ENCODE measurements at regions not wholly inside any gene's neighbourhood (a gene's known extent, or its start where the extent isn't known, plus 50 kb on each side); places are given as distances from the start of the nearest gene placed in this dataset.

DNA sequence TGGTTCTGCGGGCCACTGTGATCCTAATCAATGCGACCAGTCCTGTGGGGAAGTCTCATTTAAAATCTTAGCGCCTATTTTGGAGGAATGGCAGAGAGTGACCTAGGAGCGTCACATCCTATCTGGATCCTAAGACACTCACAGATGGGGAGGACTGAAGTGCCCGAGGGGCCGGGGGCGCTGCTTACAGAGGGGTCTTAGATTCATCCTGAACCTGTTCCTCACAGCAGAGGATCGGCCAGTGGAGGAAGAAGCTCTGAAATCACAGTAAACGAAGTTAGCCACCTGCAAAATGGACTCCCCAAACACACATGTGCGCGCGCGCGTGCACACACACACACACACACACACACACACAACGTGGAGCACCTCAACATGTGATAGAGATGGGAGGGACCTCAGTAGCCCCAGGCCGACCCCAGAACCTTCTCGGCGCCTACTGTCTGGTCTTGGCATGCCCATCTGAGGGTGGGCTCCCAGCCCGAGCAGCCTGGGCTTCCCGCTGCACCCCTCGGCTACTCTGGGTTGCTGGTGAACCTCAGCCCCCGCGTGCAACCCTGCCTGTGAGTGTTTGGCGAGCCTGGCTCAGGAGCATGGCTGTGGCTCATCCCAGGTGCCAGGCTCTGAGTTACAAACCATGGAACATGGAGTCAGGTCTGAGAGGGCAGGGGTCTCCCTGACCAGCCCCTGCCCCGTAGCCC lies 613.3 kb downstream of the TBC1D22A start:
- Histone ChIP-seq H3K36me3 (ENCODE audit: low read depth) (no peaks in the 10 kb centered on the region), H3K9me3 (ENCODE audit: severe bottlenecking) (no peaks in the 10 kb centered on the region), H3K27ac (ENCODE audit: poor library complexity, severe bottlenecking) (no peak overlapping the region), H3K27me3 (ENCODE audit: insufficient read depth, poor library complexity, severe bottlenecking) (no peaks in the 10 kb centered on the region), H3K4me1 (ENCODE audit: insufficient read depth, poor library complexity, severe bottlenecking) (no peaks in the 10 kb centered on the region), H3K4me3 (ENCODE audit: severe bottlenecking) (no peak overlapping the region)
- no peak for ATAC-seq (ENCODE audit: low read depth)
- DNase-seq (ENCODE audit: low spot score): peak; percentile 46
- TF ChIP-seq, protein P1, sequence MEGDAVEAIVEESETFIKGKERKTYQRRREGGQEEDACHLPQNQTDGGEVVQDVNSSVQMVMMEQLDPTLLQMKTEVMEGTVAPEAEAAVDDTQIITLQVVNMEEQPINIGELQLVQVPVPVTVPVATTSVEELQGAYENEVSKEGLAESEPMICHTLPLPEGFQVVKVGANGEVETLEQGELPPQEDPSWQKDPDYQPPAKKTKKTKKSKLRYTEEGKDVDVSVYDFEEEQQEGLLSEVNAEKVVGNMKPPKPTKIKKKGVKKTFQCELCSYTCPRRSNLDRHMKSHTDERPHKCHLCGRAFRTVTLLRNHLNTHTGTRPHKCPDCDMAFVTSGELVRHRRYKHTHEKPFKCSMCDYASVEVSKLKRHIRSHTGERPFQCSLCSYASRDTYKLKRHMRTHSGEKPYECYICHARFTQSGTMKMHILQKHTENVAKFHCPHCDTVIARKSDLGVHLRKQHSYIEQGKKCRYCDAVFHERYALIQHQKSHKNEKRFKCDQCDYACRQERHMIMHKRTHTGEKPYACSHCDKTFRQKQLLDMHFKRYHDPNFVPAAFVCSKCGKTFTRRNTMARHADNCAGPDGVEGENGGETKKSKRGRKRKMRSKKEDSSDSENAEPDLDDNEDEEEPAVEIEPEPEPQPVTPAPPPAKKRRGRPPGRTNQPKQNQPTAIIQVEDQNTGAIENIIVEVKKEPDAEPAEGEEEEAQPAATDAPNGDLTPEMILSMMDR (IDR thresholded peaks at IDR 0.05; ENCODE audit: poor library complexity, severe bottlenecking): no peak

DNA sequence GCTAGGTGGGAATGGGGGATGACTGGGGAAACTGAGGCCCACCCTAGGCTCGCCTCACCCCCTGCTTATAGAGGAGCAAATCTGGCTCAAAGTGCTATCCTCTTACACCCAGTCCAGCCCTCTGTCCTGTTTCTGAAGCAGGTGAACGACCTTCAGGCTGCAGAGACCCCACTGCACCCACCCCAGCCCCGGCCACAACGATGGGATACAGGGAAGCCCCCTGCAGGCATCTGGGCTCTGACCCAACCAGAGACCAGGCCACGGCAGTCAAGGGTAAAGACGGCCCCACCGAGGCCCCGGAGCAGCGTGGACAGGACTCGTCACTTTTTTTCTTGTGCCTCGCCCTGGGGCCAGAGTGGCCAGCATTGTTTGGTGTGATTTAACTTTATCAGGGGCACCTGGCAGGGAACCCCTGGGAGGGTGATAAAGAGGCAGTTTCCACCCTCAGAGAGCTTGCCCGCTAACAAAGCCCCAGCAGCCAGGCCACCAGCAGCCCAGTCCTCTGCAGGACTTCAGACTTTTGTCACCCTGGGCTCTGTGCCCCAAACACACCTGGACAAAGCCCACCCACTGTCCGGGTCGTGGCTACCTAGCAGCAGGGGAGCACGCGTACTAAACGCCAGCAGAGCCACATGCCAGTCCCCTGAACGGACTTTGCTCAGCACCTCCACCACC lies 612.6 kb downstream of the TBC1D22A start:
- peak; percentile 45 for DNase-seq (ENCODE audit: low spot score)
- ATAC-seq (ENCODE audit: low read depth): no peak
- H3K4me1 ChIP-seq (ENCODE audit: insufficient read depth, poor library complexity, severe bottlenecking): no peaks in the 10 kb centered on the region
- no peaks in the 10 kb centered on the region for H3K9me3 ChIP-seq (ENCODE audit: severe bottlenecking)
- H3K27ac ChIP-seq (ENCODE audit: poor library complexity, severe bottlenecking): no peak overlapping the region
- no peaks in the 10 kb centered on the region for H3K36me3 ChIP-seq (ENCODE audit: low read depth)
- TF ChIP-seq, protein P1 (IDR thresholded peaks at IDR 0.05; ENCODE audit: poor library complexity, severe bottlenecking): no peak
- H3K4me3 ChIP-seq (ENCODE audit: severe bottlenecking): no peak overlapping the region
- H3K27me3 ChIP-seq (ENCODE audit: insufficient read depth, poor library complexity, severe bottlenecking): no peaks in the 10 kb centered on the region

DNA sequence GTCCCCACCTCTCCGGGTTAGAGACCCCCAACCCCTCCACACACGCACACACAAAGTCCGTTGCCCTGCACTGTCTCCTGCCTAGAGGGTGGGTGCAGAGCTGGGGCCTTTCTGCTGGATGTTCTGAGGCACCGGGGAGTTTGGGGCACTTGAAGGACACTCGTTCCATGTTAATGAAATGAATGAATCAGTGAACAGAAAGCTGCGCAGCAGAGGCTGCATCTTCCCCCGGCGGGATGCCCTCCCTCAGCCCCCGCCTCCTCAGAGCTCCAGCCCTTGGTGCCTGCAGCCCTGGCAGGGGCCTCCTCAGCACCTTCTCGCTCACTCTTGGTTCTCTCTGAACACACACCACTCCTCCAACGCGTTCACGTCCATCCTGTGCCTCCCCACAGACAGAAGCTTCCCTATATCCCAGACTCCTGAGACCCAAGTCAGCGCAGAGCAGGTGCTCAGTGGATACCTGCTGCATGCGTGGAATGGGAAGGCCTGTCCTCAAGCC lies 611.9 kb downstream of the TBC1D22A start:
- Histone ChIP-seq H3K36me3 (ENCODE audit: low read depth) (no peaks in the 10 kb centered on the region), H3K4me3 (ENCODE audit: severe bottlenecking) (no peak overlapping the region), H3K27ac (ENCODE audit: poor library complexity, severe bottlenecking) (no peak overlapping the region), H3K9me3 (ENCODE audit: severe bottlenecking) (no peaks in the 10 kb centered on the region), H3K27me3 (ENCODE audit: insufficient read depth, poor library complexity, severe bottlenecking) (no peaks in the 10 kb centered on the region), H3K4me1 (ENCODE audit: insufficient read depth, poor library complexity, severe bottlenecking) (no peaks in the 10 kb centered on the region)
- no peak for ATAC-seq (ENCODE audit: low read depth)
- peak; percentile 23 for DNase-seq (ENCODE audit: low spot score)
- TF ChIP-seq, protein P1 (IDR thresholded peaks at IDR 0.05; ENCODE audit: poor library complexity, severe bottlenecking): no peak

DNA sequence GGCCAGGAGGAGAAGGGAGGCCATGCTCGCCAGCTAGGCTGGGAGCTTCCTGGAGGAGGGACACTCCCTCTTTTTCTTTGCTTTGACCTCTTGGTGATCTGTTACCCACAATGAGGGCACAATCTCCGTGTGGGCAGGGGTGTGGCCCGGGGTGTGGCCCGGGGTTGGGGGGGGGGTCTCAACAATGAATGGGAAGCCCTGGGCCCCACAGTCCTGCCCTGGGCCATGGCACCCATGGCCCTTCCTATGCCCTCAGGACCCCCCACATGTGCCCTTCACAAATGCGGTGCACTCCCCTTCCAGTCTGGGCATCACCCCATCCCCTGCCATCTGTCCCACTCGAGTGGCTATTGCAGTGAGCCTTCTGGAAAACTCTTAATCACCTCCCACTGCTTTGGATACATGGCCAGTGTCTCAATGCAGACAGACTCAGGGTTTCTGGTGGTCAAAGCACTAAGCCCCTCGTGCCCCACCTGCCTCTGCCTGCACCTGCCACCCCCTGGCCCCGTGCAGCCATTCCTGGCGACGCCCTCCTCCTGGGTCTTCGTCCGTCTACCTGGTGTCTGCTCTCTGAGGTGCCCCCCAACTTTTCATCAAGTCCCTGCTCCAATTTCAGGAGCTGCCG lies 611.3 kb downstream of the TBC1D22A start:
- no peaks in the 10 kb centered on the region for H3K36me3 ChIP-seq (ENCODE audit: low read depth)
- DNase-seq (ENCODE audit: low spot score) (peak; percentile 16), ATAC-seq (ENCODE audit: low read depth) (no peak)
- no peaks in the 10 kb centered on the region for H3K27me3 ChIP-seq (ENCODE audit: insufficient read depth, poor library complexity, severe bottlenecking)
- H3K9me3 ChIP-seq (ENCODE audit: severe bottlenecking): no peaks in the 10 kb centered on the region
- H3K4me3 ChIP-seq (ENCODE audit: severe bottlenecking): no peak overlapping the region
- TF ChIP-seq, protein P1 (IDR thresholded peaks at IDR 0.05; ENCODE audit: poor library complexity, severe bottlenecking): no peak
- H3K4me1 ChIP-seq (ENCODE audit: insufficient read depth, poor library complexity, severe bottlenecking): no peaks in the 10 kb centered on the region
- no peak overlapping the region for H3K27ac ChIP-seq (ENCODE audit: poor library complexity, severe bottlenecking)
